HCT116 (cell line): ENCODE measurements at regions not wholly inside any gene's neighbourhood (a gene's known extent, or its start where the extent isn't known, plus 50 kb on each side); places are given as distances from the start of the nearest gene placed in this dataset.

ENCODE experiments used
- ATAC-seq: fragments of 200-7000 bp; cut with Tn5 transposase; 2 replicates; pipeline ENCODE4 v1.9.1; 2020; ENCODE audit warnings: mild to moderate bottlenecking, moderate library complexity
- BruUV-seq: library from RNA; stranded (reverse); fragments of 400-500 nt; replicated peaks from 2 replicates; lab custom pipeline; 2021; lab: Mats Ljungman, UMichigan
- CTCF ChIA-PET: fragments of 300-600 bp; sonication (Branson Sonifier 250); formaldehyde crosslinking; loops from one replicate; lab custom pipeline; 2021; ENCODE audit warnings: antibody characterized with exemption; lab: Charles Lee
- POLR2A ChIA-PET: fragments of 300-600, 350-600 bp; sonication (Branson Sonifier 250); formaldehyde crosslinking; loops from one replicate; lab custom pipeline; 2021; ENCODE audit warnings: antibody characterized with exemption; lab: Charles Lee
- RAD21 ChIA-PET, 2 experiments: fragments of 300-600 bp; sonication (Branson Sonifier 250); formaldehyde crosslinking; loops; one replicate each; lab custom pipeline; 2023; ENCODE audit warnings: low total read pairs in 2 of 2; ENCODE audit not compliant: uncharacterized antibody in 2 of 2, unreplicated experiment in 2 of 2, low non-redundant PET in 1 of 2; lab: Charles Lee
- DNase-seq: peaks from one replicate; pipeline ENCODE4 v3.0.0-alpha.2; 2010; ENCODE audit warnings: low read depth, low spot score
- H2AFZ ChIP-seq: fragments of 200-600 bp; shearing (Covaris generic), sonication (generic); 2 replicates; pipeline ENCODE4 v1.6.1; 2017; ENCODE audit warnings: low read depth, mixed run types, mixed read lengths, antibody characterized with exemption, low read length; ENCODE audit not compliant: poor library complexity, severe bottlenecking
- H3K27ac ChIP-seq: 2 replicates; pipeline ENCODE4 v1.5.1; 2012; ENCODE audit warnings: low read depth, low read length
- H3K27me3 ChIP-seq: fragments of 200-600 bp; sonication (generic); 2 replicates; pipeline ENCODE4 v1.6.1; 2016; ENCODE audit warnings: mixed run types, low read length, mixed read lengths; ENCODE audit not compliant: insufficient read depth
- H3K36me3 ChIP-seq, 2 experiments: fragments of 200-500 bp in 1 of 2; fragments of 200-600 bp in 1 of 2; sonication (Bioruptor generic) in 1 of 2; sonication (generic) in 1 of 2; 2 replicates each; pipeline versions ENCODE4 v1.5.1 to v1.6.1; 2014 to 2016; ENCODE audit warnings: low read length in 2 of 2, inconsistent platforms in 1 of 2, mixed read lengths in 1 of 2, mixed run types in 1 of 2; ENCODE audit not compliant: insufficient read depth in 2 of 2, control insufficient read depth in 1 of 2
- H3K4me1 ChIP-seq, 2 experiments: fragments of 200-600 bp in 1 of 2; sonication (generic) in 1 of 2; 2 replicates each; pipeline versions ENCODE4 v1.5.1 to v1.6.1; 2012 to 2017; ENCODE audit warnings: low read length in 2 of 2, inconsistent platforms in 1 of 2, mild to moderate bottlenecking in 1 of 2, mixed read lengths in 1 of 2, mixed run types in 1 of 2, moderate library complexity in 1 of 2; ENCODE audit not compliant: insufficient read depth in 2 of 2, control insufficient read depth in 1 of 2
- H3K4me2 ChIP-seq: fragments of 200-600 bp; sonication (generic); 2 replicates; pipeline ENCODE4 v1.6.1; 2017; ENCODE audit warnings: mixed run types, low read length, mixed read lengths
- H3K4me3 ChIP-seq, 2 experiments: fragments of 200-600 bp in 1 of 2; sonication (generic) in 1 of 2; replicated peaks in 1 of 2; 2 replicates each; pipeline ENCODE4 v1.5.1; 2011 to 2016; ENCODE audit warnings: low read length in 2 of 2, control low read depth in 1 of 2, low read depth in 1 of 2, mild to moderate bottlenecking in 1 of 2, mixed read lengths in 1 of 2, mixed run types in 1 of 2
- H3K79me2 ChIP-seq: fragments of 200-600 bp; sonication (generic); 2 replicates; pipeline ENCODE4 v1.6.1; 2017; ENCODE audit warnings: mild to moderate bottlenecking, mixed run types, low read length, moderate library complexity, mixed read lengths; ENCODE audit not compliant: insufficient read depth
- H3K9ac ChIP-seq: fragments of 200-600 bp; sonication (generic); 2 replicates; pipeline ENCODE4 v1.6.1; 2016; ENCODE audit warnings: low read length, mixed read lengths
- H3K9me2 ChIP-seq: fragments of 200-600 bp; sonication (generic), shearing (Covaris generic); 2 replicates; pipeline ENCODE4 v1.6.1; 2017; ENCODE audit warnings: mixed run types, mild to moderate bottlenecking, moderate library complexity; ENCODE audit not compliant: insufficient read depth
- H3K9me3 ChIP-seq, 2 experiments: fragments of 200-500 bp in 1 of 2; fragments of 200-600 bp in 1 of 2; sonication (Bioruptor generic) in 1 of 2; sonication (generic) in 1 of 2; 2 replicates each; pipeline ENCODE4 v1.6.1; 2014 to 2017; ENCODE audit warnings: low read length in 2 of 2, mixed read lengths in 2 of 2, inconsistent platforms in 1 of 2, low read depth in 1 of 2, mild to moderate bottlenecking in 1 of 2, mixed run types in 1 of 2, moderate library complexity in 1 of 2; ENCODE audit not compliant: control insufficient read depth in 1 of 2, insufficient read depth in 1 of 2
- H4K20me1 ChIP-seq: fragments of 200-600 bp; sonication (generic), shearing (Covaris generic); 2 replicates; pipeline ENCODE4 v1.6.1; 2017; ENCODE audit warnings: mixed run types, mild to moderate bottlenecking, moderate library complexity; ENCODE audit not compliant: insufficient read depth
- CBX3 ChIP-seq: IDR thresholded peaks from 2 replicates; pipeline ENCODE4 v1.6.1; 2012; ENCODE audit warnings: low read depth
- CEBPB ChIP-seq: IDR thresholded peaks from 2 replicates; pipeline ENCODE4 v1.6.1; 2012; ENCODE audit warnings: low read depth
- EGR1 ChIP-seq: IDR thresholded peaks from 2 replicates; pipeline ENCODE4 v1.6.1; 2012; ENCODE audit warnings: low read depth
- ELF1 ChIP-seq: IDR thresholded peaks from 2 replicates; pipeline ENCODE4 v1.6.1; 2012; ENCODE audit warnings: low read depth, borderline replicate concordance
- FOSL1 ChIP-seq: IDR thresholded peaks from 2 replicates; pipeline ENCODE4 v1.6.1; 2012; ENCODE audit warnings: low read depth
- JUND ChIP-seq: IDR thresholded peaks from 2 replicates; pipeline ENCODE4 v1.6.1; 2012
- POLR2A ChIP-seq: IDR thresholded peaks from 2 replicates; pipeline ENCODE4 v1.7.0; 2011; ENCODE audit warnings: borderline replicate concordance; ENCODE audit not compliant: insufficient read depth, insufficient read length; ENCODE audit errors: extremely low read depth
- RAD21 ChIP-seq: IDR thresholded peaks from 2 replicates; pipeline ENCODE4 v1.6.1; 2012; ENCODE audit warnings: low read depth, mild to moderate bottlenecking
- SIN3A ChIP-seq: IDR thresholded peaks from 2 replicates; pipeline ENCODE4 v1.6.1; 2012; ENCODE audit warnings: low read depth
- YY1 ChIP-seq: IDR thresholded peaks from 2 replicates; pipeline ENCODE4 v1.6.1; 2011; ENCODE audit warnings: low read length, low read depth, moderate library complexity, mild to moderate bottlenecking; ENCODE audit not compliant: insufficient replicate concordance; ENCODE audit errors: extremely low read depth
- ZFX ChIP-seq: fragments of 450-650 bp; IDR thresholded peaks from 2 replicates; pipeline ENCODE4 v1.6.1; 2017
- intact Hi-C: fragments of 100-400 bp; cut with micrococcal nuclease; formaldehyde crosslinking; loops from 2 replicates; pipeline ENCODE4 v1.10.0; 2022
- TF ChIP-seq, protein P1 (sequence below), 3 experiments: fragments of 200-600 bp in 1 of 3; sonication (generic) in 1 of 3; IDR thresholded peaks in 2 of 3; conservative IDR thresholded peaks in 1 of 3; 2 replicates each; pipeline ENCODE4 v1.5.1; 2012 to 2017; ENCODE audit warnings: low read depth in 2 of 3, low read length in 2 of 3, antibody characterized with exemption in 1 of 3, borderline replicate concordance in 1 of 3, control low read depth in 1 of 3, mild to moderate bottlenecking in 1 of 3, mixed read lengths in 1 of 3, mixed run types in 1 of 3, moderate library complexity in 1 of 3; ENCODE audit not compliant: insufficient read depth in 1 of 3
- TF ChIP-seq, protein P2 (sequence below): IDR thresholded peaks from 2 replicates; pipeline ENCODE4 v1.6.1; 2011; ENCODE audit warnings: mild to moderate bottlenecking, low read length, moderate library complexity; ENCODE audit not compliant: insufficient replicate concordance; ENCODE audit errors: extremely low read depth
- TF ChIP-seq, protein P3 (sequence below): IDR thresholded peaks from 2 replicates; pipeline ENCODE4 v1.6.1; 2012

DNA sequence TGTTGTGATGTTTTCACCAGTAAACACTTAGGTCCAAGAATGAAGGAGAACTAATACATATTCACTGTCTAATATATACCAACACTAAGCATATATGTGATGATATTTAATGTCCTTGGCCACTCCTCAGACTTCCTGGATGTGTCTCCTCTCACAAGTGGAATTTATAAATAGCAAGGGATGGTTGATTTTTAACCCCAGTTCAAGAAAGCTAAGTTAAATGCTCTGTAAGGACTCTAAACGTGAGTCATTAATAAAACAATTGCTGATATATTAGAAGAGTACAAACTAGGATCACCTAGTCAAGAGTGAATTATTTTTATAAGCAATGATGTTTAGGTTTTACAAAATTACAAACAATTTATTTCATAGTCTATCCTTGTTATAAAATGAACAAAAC lies 355.9 kb upstream of the TMEM229A start:
- H3K27me3 ChIP-seq: no peaks in the 10 kb centered on the region
- H3K27ac ChIP-seq: no peak overlapping the region
- no peaks in the 10 kb centered on the region for H3K79me2 ChIP-seq
- DNase-seq: no peak
- H3K9me2 ChIP-seq: no peaks in the 10 kb centered on the region
- intact Hi-C loops: no loop called here
- BruUV-seq: no TSS peak
- no peaks in the 10 kb centered on the region for H4K20me1 ChIP-seq
- ChIA-PET CTCF (interaction anchor here (0.6 kb wide), 1 partner anchor 9 kb away, joined by 5 read pairs; no protein-coding TSS in a partner anchor), RAD21 (no interaction called here)
- no peaks in the 10 kb centered on the region for H3K4me1 ChIP-seq
- H3K36me3 ChIP-seq: no peaks in the 10 kb centered on the region
- H3K4me3 ChIP-seq: no peak overlapping the region
- TF ChIP-seq FOSL1 (no peak), EGR1 (no peak), ELF1 (no peak), POLR2A (no peak), YY1 (no peak), JUND (no peak), SIN3A (no peak), CEBPB (no peak), CBX3 (no peak), RAD21 (no peak), ZFX (no peak)
- TF ChIP-seq, protein P1, sequence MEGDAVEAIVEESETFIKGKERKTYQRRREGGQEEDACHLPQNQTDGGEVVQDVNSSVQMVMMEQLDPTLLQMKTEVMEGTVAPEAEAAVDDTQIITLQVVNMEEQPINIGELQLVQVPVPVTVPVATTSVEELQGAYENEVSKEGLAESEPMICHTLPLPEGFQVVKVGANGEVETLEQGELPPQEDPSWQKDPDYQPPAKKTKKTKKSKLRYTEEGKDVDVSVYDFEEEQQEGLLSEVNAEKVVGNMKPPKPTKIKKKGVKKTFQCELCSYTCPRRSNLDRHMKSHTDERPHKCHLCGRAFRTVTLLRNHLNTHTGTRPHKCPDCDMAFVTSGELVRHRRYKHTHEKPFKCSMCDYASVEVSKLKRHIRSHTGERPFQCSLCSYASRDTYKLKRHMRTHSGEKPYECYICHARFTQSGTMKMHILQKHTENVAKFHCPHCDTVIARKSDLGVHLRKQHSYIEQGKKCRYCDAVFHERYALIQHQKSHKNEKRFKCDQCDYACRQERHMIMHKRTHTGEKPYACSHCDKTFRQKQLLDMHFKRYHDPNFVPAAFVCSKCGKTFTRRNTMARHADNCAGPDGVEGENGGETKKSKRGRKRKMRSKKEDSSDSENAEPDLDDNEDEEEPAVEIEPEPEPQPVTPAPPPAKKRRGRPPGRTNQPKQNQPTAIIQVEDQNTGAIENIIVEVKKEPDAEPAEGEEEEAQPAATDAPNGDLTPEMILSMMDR (IDR thresholded peaks at IDR 0.05 in 2 of 3, conservative IDR thresholded peaks at IDR 0.05 in 1 of 3; ENCODE audit: borderline replicate concordance in 1 of 3, insufficient read depth in 1 of 3, low read depth in 2 of 3, low read length in 2 of 3): no peak
- TF ChIP-seq, protein P2, sequence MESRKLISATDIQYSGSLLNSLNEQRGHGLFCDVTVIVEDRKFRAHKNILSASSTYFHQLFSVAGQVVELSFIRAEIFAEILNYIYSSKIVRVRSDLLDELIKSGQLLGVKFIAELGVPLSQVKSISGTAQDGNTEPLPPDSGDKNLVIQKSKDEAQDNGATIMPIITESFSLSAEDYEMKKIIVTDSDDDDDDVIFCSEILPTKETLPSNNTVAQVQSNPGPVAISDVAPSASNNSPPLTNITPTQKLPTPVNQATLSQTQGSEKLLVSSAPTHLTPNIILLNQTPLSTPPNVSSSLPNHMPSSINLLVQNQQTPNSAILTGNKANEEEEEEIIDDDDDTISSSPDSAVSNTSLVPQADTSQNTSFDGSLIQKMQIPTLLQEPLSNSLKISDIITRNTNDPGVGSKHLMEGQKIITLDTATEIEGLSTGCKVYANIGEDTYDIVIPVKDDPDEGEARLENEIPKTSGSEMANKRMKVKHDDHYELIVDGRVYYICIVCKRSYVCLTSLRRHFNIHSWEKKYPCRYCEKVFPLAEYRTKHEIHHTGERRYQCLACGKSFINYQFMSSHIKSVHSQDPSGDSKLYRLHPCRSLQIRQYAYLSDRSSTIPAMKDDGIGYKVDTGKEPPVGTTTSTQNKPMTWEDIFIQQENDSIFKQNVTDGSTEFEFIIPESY: no peak
- TF ChIP-seq, protein P3, sequence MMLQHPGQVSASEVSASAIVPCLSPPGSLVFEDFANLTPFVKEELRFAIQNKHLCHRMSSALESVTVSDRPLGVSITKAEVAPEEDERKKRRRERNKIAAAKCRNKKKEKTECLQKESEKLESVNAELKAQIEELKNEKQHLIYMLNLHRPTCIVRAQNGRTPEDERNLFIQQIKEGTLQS: no peak
- TF ChIP-seq, all 23 proteins: peak for 0
- no peak overlapping the region for H2AFZ ChIP-seq
- no peak for ATAC-seq
- no peak overlapping the region for H3K9ac ChIP-seq
- POLR2A ChIA-PET: no interaction called here
- no peaks in the 10 kb centered on the region for H3K9me3 ChIP-seq
- no peak overlapping the region for H3K4me2 ChIP-seq
